H1 (cell line): ENCODE measurements at regions not wholly inside any gene's neighbourhood (a gene's known extent, or its start where the extent isn't known, plus 50 kb on each side); places are given as distances from the start of the nearest gene placed in this dataset.

ENCODE experiments used
- CBX8 ChIP-seq: fragments of 300-800, 300-1000 bp; sonication (generic); IDR thresholded peaks from 2 replicates; pipeline ENCODE4 v1.7.1; 2016; ENCODE audit warnings: low read depth, low read length, borderline replicate concordance
- EZH2 ChIP-seq: fragments of 200-600 bp; sonication (generic); IDR thresholded peaks from 2 replicates; pipeline ENCODE4 v1.7.1; 2012; ENCODE audit warnings: low read depth, mild to moderate bottlenecking, moderate library complexity, low read length, inconsistent platforms; ENCODE audit not compliant: severe bottlenecking
- JUN ChIP-seq: IDR thresholded peaks from 2 replicates; pipeline ENCODE4 v1.6.1; 2011; ENCODE audit warnings: low read depth, mild to moderate bottlenecking, improper control_type of control experiment, low read length
- JUND ChIP-seq: IDR thresholded peaks from 2 replicates; pipeline ENCODE4 v1.6.1; 2011; ENCODE audit warnings: mild to moderate bottlenecking, improper control_type of control experiment, low read length
- POLR2A ChIP-seq, 2 experiments: IDR thresholded peaks; 1 replicate in 1 of 2; 2 replicates in 1 of 2; pipeline ENCODE4 v1.6.1; 2011; ENCODE audit warnings: low read depth in 2 of 2, low read length in 2 of 2, mild to moderate bottlenecking in 2 of 2; ENCODE audit errors: control extremely low read depth in 1 of 2
- POU5F1 ChIP-seq: IDR thresholded peaks from 2 replicates; pipeline ENCODE4 v1.6.1; 2011; ENCODE audit warnings: low read depth, mild to moderate bottlenecking, low read length, moderate library complexity
- SP2 ChIP-seq: IDR thresholded peaks from 2 replicates; pipeline ENCODE4 v1.6.1; 2012; ENCODE audit warnings: mild to moderate bottlenecking, low read length, inconsistent platforms
- SUZ12 ChIP-seq: fragments of 200-600 bp; sonication (generic); IDR thresholded peaks from 2 replicates; pipeline ENCODE4 v1.6.1; 2012; ENCODE audit warnings: mild to moderate bottlenecking, inconsistent platforms, low read length, moderate library complexity, mixed read lengths
- TAF1 ChIP-seq: IDR thresholded peaks from 2 replicates; pipeline ENCODE4 v1.6.1; 2011; ENCODE audit warnings: mild to moderate bottlenecking, low read depth, low read length
- TCF12 ChIP-seq: IDR thresholded peaks from 2 replicates; pipeline ENCODE4 v1.6.1; 2011; ENCODE audit warnings: low read depth, mild to moderate bottlenecking, low read length
- YY1 ChIP-seq: IDR thresholded peaks from 2 replicates; pipeline ENCODE4 v1.6.1; 2011; ENCODE audit warnings: low read depth, mild to moderate bottlenecking, low read length
- ZNF274 ChIP-seq: IDR thresholded peaks from 2 replicates; pipeline ENCODE4 v1.7.0; 2012; ENCODE audit warnings: low read length, borderline replicate concordance; ENCODE audit errors: extremely low read depth
- TF ChIP-seq, protein P1 (sequence below), 3 experiments: IDR thresholded peaks; 1 replicate in 2 of 3; 2 replicates in 1 of 3; pipeline versions ENCODE4 v1.5.1 to v1.6.1; 2011; ENCODE audit warnings: low read length in 3 of 3, mild to moderate bottlenecking in 3 of 3, inconsistent platforms in 2 of 3, low read depth in 1 of 3, moderate library complexity in 1 of 3; ENCODE audit not compliant: insufficient read depth in 1 of 3; ENCODE audit errors: control extremely low read depth in 1 of 3
- TF ChIP-seq, protein P2 (sequence below): IDR thresholded peaks from 2 replicates; pipeline ENCODE4 v1.6.1; 2011; ENCODE audit warnings: low read depth, mild to moderate bottlenecking, low read length; ENCODE audit not compliant: insufficient read depth

DNA sequence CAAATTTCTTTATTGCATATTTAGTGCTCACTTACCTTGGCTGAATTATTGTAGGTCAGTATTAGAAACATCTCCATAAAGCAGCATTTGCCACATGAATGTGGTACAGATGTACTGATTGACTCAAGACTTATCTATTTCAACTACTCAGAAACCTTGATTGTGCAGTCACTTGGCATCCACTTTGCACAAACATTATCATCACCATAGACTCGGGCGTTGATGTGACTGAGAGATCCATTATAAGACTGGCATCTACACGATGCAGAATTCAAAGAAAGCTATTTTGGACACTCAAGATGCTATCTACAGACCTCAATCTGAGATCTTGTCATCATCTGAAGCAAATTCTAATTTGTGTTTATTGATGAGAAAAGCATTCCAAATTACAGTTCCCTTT is 102.8 kb upstream of the USP25 start:
- TF ChIP-seq TAF1 (no peak), EZH2 (no peak), YY1 (no peak), SUZ12 (no peak), SP2 (no peak), JUN (no peak), ZNF274 (no peak), TCF12 (no peak), POU5F1 (no peak), CBX8 (no peak), POLR2A (IDR thresholded peaks at IDR 0.05; ENCODE audit: control extremely low read depth in 1 of 2, low read depth in 2 of 2, low read length in 2 of 2) (no peak), JUND (no peak)
- TF ChIP-seq, protein P1, sequence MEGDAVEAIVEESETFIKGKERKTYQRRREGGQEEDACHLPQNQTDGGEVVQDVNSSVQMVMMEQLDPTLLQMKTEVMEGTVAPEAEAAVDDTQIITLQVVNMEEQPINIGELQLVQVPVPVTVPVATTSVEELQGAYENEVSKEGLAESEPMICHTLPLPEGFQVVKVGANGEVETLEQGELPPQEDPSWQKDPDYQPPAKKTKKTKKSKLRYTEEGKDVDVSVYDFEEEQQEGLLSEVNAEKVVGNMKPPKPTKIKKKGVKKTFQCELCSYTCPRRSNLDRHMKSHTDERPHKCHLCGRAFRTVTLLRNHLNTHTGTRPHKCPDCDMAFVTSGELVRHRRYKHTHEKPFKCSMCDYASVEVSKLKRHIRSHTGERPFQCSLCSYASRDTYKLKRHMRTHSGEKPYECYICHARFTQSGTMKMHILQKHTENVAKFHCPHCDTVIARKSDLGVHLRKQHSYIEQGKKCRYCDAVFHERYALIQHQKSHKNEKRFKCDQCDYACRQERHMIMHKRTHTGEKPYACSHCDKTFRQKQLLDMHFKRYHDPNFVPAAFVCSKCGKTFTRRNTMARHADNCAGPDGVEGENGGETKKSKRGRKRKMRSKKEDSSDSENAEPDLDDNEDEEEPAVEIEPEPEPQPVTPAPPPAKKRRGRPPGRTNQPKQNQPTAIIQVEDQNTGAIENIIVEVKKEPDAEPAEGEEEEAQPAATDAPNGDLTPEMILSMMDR (IDR thresholded peaks at IDR 0.05; ENCODE audit: control extremely low read depth in 1 of 3, insufficient read depth in 1 of 3, low read depth in 1 of 3, low read length in 3 of 3) = no peak
- TF ChIP-seq, protein P2, sequence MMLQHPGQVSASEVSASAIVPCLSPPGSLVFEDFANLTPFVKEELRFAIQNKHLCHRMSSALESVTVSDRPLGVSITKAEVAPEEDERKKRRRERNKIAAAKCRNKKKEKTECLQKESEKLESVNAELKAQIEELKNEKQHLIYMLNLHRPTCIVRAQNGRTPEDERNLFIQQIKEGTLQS = no peak
